Spleen (tissue), 11 donors: ENCODE measurements at regions not wholly inside any gene's neighbourhood (a gene's known extent, or its start where the extent isn't known, plus 50 kb on each side); places are given as distances from the start of the nearest gene placed in this dataset.

ENCODE experiments used
- DNase-seq: peaks from one replicate; pipeline ENCODE4 v3.0.0-alpha.2; 2020
- H3K27ac ChIP-seq, 8 donors: fragments of 200-600 bp; sonication (generic) in 7 of 8; 1 replicate in 4 of 8; 2 replicates in 4 of 8; pipeline versions ENCODE4 v1.5.0 to v1.8.0; 2016 to 2021; ENCODE audit warnings: inconsistent platforms in 4 of 8, mild to moderate bottlenecking in 4 of 8, moderate library complexity in 1 of 8
- H3K27me3 ChIP-seq, 7 donors: fragments of 200-600 bp; sonication (generic) in 6 of 7; replicated peaks in 1 of 7; 1 replicate in 4 of 7; 2 replicates in 3 of 7; pipeline versions ENCODE4 v1.5.0 to v1.8.0; 2016 to 2021; ENCODE audit warnings: inconsistent platforms in 3 of 7, mild to moderate bottlenecking in 1 of 7
- H3K36me3 ChIP-seq, 6 donors: fragments of 200-600 bp; sonication (generic) in 5 of 6; 1 replicate in 4 of 6; 2 replicates in 2 of 6; pipeline versions ENCODE4 v1.5.0 to v1.8.0; 2016 to 2021; ENCODE audit warnings: inconsistent platforms in 2 of 6
- H3K4me1 ChIP-seq, 6 donors: fragments of 200-600 bp; sonication (generic) in 5 of 6; 1 replicate in 3 of 6; 2 replicates in 3 of 6; pipeline versions ENCODE4 v1.5.0 to v1.8.0; 2016 to 2021; ENCODE audit warnings: inconsistent platforms in 3 of 6
- H3K4me3 ChIP-seq, 8 donors: fragments of 200-600 bp; sonication (generic) in 7 of 8; 1 replicate in 4 of 8; 2 replicates in 4 of 8; pipeline versions ENCODE4 v1.5.0 to v1.8.0; 2016 to 2021; ENCODE audit warnings: inconsistent platforms in 4 of 8, mild to moderate bottlenecking in 4 of 8, moderate library complexity in 2 of 8
- H3K9me3 ChIP-seq, 8 donors: fragments of 200-600 bp; sonication (generic) in 7 of 8; 1 replicate in 4 of 8; 2 replicates in 4 of 8; pipeline versions ENCODE4 v1.5.0 to v1.8.0; 2016 to 2021; ENCODE audit warnings: inconsistent platforms in 4 of 8
- POLR2A ChIP-seq, 3 donors: fragments of 450-650 bp; IDR thresholded peaks; one replicate each; pipeline ENCODE4 v1.5.1; 2017; ENCODE audit warnings: antibody characterized with exemption in 3 of 3, mild to moderate bottlenecking in 1 of 3
- POLR2AphosphoS5 ChIP-seq, 3 donors: sonication (generic); formaldehyde crosslinking; IDR thresholded peaks; one replicate each; pipeline ENCODE4 v1.5.1; 2017; ENCODE audit warnings: antibody characterized with exemption in 3 of 3
- WGBS, 5 donors: extraction: QIAGEN DNeasy Blood & Tissue Kit in 3 of 5; methylation state at CpG; one replicate each; pipeline versions ENCODE4 v1.1.5 to v1.1.7; 2013 to 2018; 5-methylcytosine and 5-hydroxymethylcytosine counted together
- intact Hi-C: fragments of 100-400 bp; cut with DNase I; formaldehyde crosslinking; loops from one replicate; pipeline ENCODE4 v1.15.0; 2023; ENCODE audit warnings: low total_unique reads
- TF ChIP-seq, protein P1 (sequence below), 11 experiments: fragments of 200-600 bp in 7 of 11; fragments of 450-650 bp in 4 of 11; sonication (generic) in 4 of 11; IDR thresholded peaks in 8 of 11; conservative IDR thresholded peaks in 3 of 11; 1 replicate in 7 of 11; 2 replicates in 4 of 11; pipeline versions ENCODE4 v1.4.0 to v1.8.0; 2016 to 2021; ENCODE audit warnings: antibody characterized with exemption in 11 of 11, inconsistent platforms in 4 of 11, mild to moderate bottlenecking in 1 of 11
- donor health status: healthy with polysubstance abuse.
- donor health status: DM: no; HTN: no; CAD: no; lungs with moderate emphysema.
- donor health status: DM: no; HTN: no; CAD: no.
- donor health status: Bipolar disorder and iron deficiency.
- donor health status: healthy.
- donor health status: DM: no; HTN: no; CAD: no.
- donor health status: DM: yes; HTN: yes; CAD: no.

DNA sequence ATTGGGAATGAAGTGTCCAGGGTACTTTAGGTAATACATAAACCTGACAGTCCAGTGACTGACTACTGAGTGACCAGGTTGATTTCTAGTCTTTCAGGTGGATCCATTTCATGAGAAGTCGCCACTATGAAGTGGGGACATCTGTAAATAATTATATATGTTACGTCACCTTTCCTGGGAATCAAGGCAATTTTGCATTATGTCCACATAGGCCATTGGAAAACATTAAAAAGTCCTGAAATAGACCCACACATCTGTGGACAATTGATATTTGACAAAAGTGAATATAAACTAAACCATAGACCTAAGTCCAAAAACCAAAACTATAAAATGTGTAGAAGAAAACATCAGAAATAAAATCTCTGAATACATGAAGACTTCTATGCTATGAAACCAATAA is 231.5 kb downstream of the C6orf118 start:
- WGBS, 5 donors, result 79 to 92% (median 86%) methylated on average over 2 of the region's 2 CpGs
- Histone ChIP-seq H3K27me3 (no peaks in the 10 kb centered on the region), H3K4me3 (no peak overlapping the region)

DNA sequence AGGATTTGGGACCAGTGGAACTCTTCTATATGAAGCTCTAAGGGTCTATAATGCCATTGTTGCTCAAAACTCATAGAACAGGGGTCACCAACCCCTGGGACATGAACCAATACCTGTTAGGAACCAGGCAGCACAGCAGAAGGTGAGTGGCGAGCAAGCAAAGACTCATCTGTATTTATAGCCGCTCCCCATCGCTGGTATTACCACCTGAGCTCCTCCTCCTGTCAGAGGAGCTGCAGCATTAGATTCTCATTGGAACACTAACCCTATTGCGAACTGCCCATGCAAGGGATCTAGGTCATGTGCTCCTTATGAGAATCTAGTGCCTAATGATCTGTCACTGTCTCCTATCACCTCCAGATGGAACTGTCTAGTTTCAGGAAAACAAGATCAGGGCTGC is 237.5 kb downstream of the C6orf118 start:
- DNase-seq, result no peak
- 70 to 97% (median 87%) methylated on average over 4 of the region's 4 CpGs for WGBS, 5 donors
- H3K27ac ChIP-seq, result no peak overlapping the region
- H3K36me3 ChIP-seq, result no peaks in the 10 kb centered on the region
- no peaks in the 10 kb centered on the region for H3K27me3 ChIP-seq
- no peaks in the 10 kb centered on the region for H3K9me3 ChIP-seq
- intact Hi-C loops, result no loop called here
- no peaks in the 10 kb centered on the region for H3K4me1 ChIP-seq
- H3K4me3 ChIP-seq, result no peak overlapping the region
- TF ChIP-seq, protein P1, sequence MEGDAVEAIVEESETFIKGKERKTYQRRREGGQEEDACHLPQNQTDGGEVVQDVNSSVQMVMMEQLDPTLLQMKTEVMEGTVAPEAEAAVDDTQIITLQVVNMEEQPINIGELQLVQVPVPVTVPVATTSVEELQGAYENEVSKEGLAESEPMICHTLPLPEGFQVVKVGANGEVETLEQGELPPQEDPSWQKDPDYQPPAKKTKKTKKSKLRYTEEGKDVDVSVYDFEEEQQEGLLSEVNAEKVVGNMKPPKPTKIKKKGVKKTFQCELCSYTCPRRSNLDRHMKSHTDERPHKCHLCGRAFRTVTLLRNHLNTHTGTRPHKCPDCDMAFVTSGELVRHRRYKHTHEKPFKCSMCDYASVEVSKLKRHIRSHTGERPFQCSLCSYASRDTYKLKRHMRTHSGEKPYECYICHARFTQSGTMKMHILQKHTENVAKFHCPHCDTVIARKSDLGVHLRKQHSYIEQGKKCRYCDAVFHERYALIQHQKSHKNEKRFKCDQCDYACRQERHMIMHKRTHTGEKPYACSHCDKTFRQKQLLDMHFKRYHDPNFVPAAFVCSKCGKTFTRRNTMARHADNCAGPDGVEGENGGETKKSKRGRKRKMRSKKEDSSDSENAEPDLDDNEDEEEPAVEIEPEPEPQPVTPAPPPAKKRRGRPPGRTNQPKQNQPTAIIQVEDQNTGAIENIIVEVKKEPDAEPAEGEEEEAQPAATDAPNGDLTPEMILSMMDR (IDR thresholded peaks at IDR 0.05 in 8 of 11, conservative IDR thresholded peaks at IDR 0.05 in 3 of 11), result no peak
- TF ChIP-seq POLR2AphosphoS5 (IDR thresholded peaks at IDR 0.05), result no peak
- TF ChIP-seq POLR2A (IDR thresholded peaks at IDR 0.05), result no peak

More for the DNA sequence above, 231.5 kb downstream of the C6orf118 start:
- Histone ChIP-seq H3K36me3 (no peaks in the 10 kb centered on the region), H3K27ac (no peak overlapping the region), H3K4me1 (no peaks in the 10 kb centered on the region), H3K9me3 (no peaks in the 10 kb centered on the region)
- TF ChIP-seq, protein P1 (IDR thresholded peaks at IDR 0.05 in 8 of 11, conservative IDR thresholded peaks at IDR 0.05 in 3 of 11), result no peak
- no peak for TF ChIP-seq POLR2A (IDR thresholded peaks at IDR 0.05)
- TF ChIP-seq POLR2AphosphoS5 (IDR thresholded peaks at IDR 0.05), result no peak
- DNase-seq, result no peak
- intact Hi-C loops, result no loop called here

DNA sequence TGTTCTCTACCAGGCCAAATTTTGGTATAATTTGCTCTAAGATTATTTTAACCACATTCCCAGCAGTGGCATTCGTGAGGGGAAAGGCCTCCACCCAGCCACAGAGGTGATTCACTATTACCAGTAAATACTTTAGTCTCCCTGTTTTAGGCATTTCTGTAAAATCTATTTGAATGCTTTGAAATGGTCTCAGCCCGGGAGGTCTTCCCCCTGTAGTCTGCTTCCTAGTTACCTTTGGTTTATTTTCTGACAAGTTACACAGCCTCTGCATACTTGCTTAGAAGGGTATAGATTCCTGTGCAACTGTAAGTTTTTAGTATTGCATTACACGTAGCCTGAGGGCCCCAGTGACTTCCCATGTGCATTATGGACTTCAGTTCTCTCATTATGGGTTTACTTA is 248.7 kb downstream of the C6orf118 start:
- 67 to 77% (median 71%) methylated on average over 3 of the region's 3 CpGs for WGBS, 5 donors
- TF ChIP-seq POLR2AphosphoS5 (IDR thresholded peaks at IDR 0.05), result no peak
- TF ChIP-seq, protein P1 (IDR thresholded peaks at IDR 0.05 in 8 of 11, conservative IDR thresholded peaks at IDR 0.05 in 3 of 11), result no peak
- no peak for TF ChIP-seq POLR2A (IDR thresholded peaks at IDR 0.05)
- Histone ChIP-seq H3K4me3 (no peak overlapping the region), H3K4me1 (no peaks in the 10 kb centered on the region), H3K27me3 (no peaks in the 10 kb centered on the region), H3K36me3 (no peaks in the 10 kb centered on the region), H3K27ac (no peak overlapping the region), H3K9me3 (peaks cover 0 to 20% (median 6%) of the 10 kb centered on the region in 8 donors)
- DNase-seq, result no peak
- intact Hi-C loops, result no loop called here

DNA sequence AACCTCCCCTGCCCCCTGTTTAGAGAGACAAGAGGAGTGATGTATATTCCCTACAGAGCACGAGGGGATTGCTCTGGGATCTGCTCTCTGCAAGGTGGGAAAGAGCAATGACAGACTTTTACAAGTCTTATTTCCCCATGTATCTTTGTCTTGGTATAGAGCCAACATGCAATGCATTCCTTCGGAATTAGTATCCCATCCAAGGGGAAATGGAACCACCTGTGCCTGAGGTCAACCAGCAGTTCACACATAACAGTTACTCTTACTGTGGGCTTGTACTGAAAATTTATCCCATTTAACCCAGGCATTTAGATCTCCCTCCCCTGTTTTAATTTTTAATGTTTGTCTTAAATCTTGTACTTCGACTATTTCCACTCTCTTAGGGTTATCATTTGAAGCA is 250.4 kb downstream of the C6orf118 start:
- Histone ChIP-seq H3K4me1 (no peaks in the 10 kb centered on the region), H3K27ac (no peak overlapping the region), H3K36me3 (no peaks in the 10 kb centered on the region), H3K27me3 (no peaks in the 10 kb centered on the region), H3K9me3 (peaks cover 0 to 13% (median 5%) of the 10 kb centered on the region in 8 donors), H3K4me3 (no peak overlapping the region)
- intact Hi-C loops, result no loop called here
- 74 to 82% (median 77%) methylated on average over 3 of the region's 3 CpGs for WGBS, 5 donors
- no peak for DNase-seq
- no peak for TF ChIP-seq POLR2AphosphoS5 (IDR thresholded peaks at IDR 0.05)
- no peak for TF ChIP-seq POLR2A (IDR thresholded peaks at IDR 0.05)
- TF ChIP-seq, protein P1 (IDR thresholded peaks at IDR 0.05 in 8 of 11, conservative IDR thresholded peaks at IDR 0.05 in 3 of 11), result no peak
